ENCODE measurements at regions not wholly inside any gene's neighbourhood (a gene's known extent, or its start where the extent isn't known, plus 50 kb on each side); places are given as distances from the start of the nearest gene placed in this dataset.

- H3K4me2 ChIP-seq (ENCODE audit: low read length), result no peak overlapping the region
- no peak overlapping the region for H3K4me3 ChIP-seq (ENCODE audit: low read depth, low read length, poor library complexity, severe bottlenecking)
- POLR2A ChIA-PET, result interaction anchor here (0.6 kb wide), 2 partner anchors 370 to 382 kb away, joined by 4 to 5 read pairs; no protein-coding TSS in a partner anchor
- H3K27ac ChIP-seq (ENCODE audit: low read depth, low read length, poor library complexity, severe bottlenecking), result no peak overlapping the region
- CTCF ChIA-PET (ENCODE audit: unreplicated experiment), result no interaction called here
- TF ChIP-seq EZH2phosphoT487 (IDR thresholded peaks at IDR 0.05; ENCODE audit: borderline replicate concordance, low read depth, low read length), result no peak
- no peak for TF ChIP-seq CTCF (conservative IDR thresholded peaks at IDR 0.05; ENCODE audit: low read length)
- no peaks in the 10 kb centered on the region for H3K9me2 ChIP-seq (ENCODE audit: insufficient read depth, low read length)
- BruUV-seq (replicated peaks), result no TSS peak
- no peaks in the 10 kb centered on the region for H3K79me2 ChIP-seq (ENCODE audit: insufficient read depth, low read depth, low read length)
- H2AFZ ChIP-seq (ENCODE audit: low read length), result no peak overlapping the region
- no peaks in the 10 kb centered on the region for H3K36me3 ChIP-seq (ENCODE audit: insufficient read depth, low read length)
- DNase-seq (ENCODE audit: low spot score), result no peak
- intact Hi-C loops (cut with micrococcal nuclease; ENCODE audit: unreplicated experiment), result no loop called here
- no peaks in the 10 kb centered on the region for H3K4me1 ChIP-seq (ENCODE audit: insufficient read depth, low read length, poor library complexity, severe bottlenecking)
- H3K9me3 ChIP-seq (ENCODE audit: low read length), result no peaks in the 10 kb centered on the region; the same call in 1 of the 2 replicates
- no peaks in the 10 kb centered on the region for H4K20me1 ChIP-seq (ENCODE audit: insufficient read depth, low read length)
These were observed 517.6 kb upstream of the SUCLG2 start for GRCh38 chr3:68172039-68172438.

GRCh38 chr3:68163968-68164367, 509.6 kb upstream of the SUCLG2 start:
- Histone ChIP-seq H3K9me3 (ENCODE audit: low read length) (no peaks in the 10 kb centered on the region), H3K36me3 (ENCODE audit: insufficient read depth, low read length) (no peaks in the 10 kb centered on the region), H4K20me1 (ENCODE audit: insufficient read depth, low read length) (no peaks in the 10 kb centered on the region), H3K4me2 (ENCODE audit: low read length) (no peak overlapping the region), H3K4me1 (ENCODE audit: insufficient read depth, low read length, poor library complexity, severe bottlenecking) (no peaks in the 10 kb centered on the region), H3K79me2 (ENCODE audit: insufficient read depth, low read depth, low read length) (no peaks in the 10 kb centered on the region), H3K4me3 (ENCODE audit: low read depth, low read length, poor library complexity, severe bottlenecking) (no peak overlapping the region), H3K27ac (ENCODE audit: low read depth, low read length, poor library complexity, severe bottlenecking) (no peak overlapping the region), H2AFZ (ENCODE audit: low read length) (no peak overlapping the region), H3K9me2 (ENCODE audit: insufficient read depth, low read length) (no peaks in the 10 kb centered on the region)
- intact Hi-C loops (cut with micrococcal nuclease; ENCODE audit: unreplicated experiment), result no loop called here
- no TSS peak for BruUV-seq (replicated peaks)
- CTCF ChIA-PET (ENCODE audit: unreplicated experiment), result no interaction called here
- POLR2A ChIA-PET, result interaction anchor here (0.6 to 0.8 kb wide), 2 partner anchors 596 to 1929 kb away, joined by 3 read pairs; no protein-coding TSS in a partner anchor
- no peak for TF ChIP-seq EZH2phosphoT487 (IDR thresholded peaks at IDR 0.05; ENCODE audit: borderline replicate concordance, low read depth, low read length)
- no peak for TF ChIP-seq CTCF (conservative IDR thresholded peaks at IDR 0.05; ENCODE audit: low read length)
- DNase-seq (ENCODE audit: low spot score), result no peak

DNA sequence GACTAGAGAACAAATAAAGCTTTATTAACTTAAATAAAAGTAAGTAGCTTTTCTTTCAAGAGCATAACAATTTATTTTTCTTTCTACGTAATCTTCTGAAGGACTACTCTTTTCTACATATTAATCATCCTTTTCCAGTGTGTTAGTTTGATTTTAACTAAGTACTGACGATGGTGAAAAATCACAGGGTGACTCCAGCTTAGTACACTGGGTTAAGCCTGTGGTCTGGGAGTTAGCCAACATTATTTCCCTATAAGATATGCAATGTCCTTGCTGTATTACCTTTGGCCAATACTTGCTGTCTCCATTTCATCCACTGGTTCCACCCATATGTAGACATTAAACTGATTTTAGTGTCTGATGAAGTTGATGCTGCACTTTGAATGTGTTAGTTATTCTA, 508.6 kb upstream of the SUCLG2 start:
- intact Hi-C loops (cut with micrococcal nuclease; ENCODE audit: unreplicated experiment), result no loop called here
- Histone ChIP-seq H3K9me3 (ENCODE audit: low read length) (no peaks in the 10 kb centered on the region), H3K36me3 (ENCODE audit: insufficient read depth, low read length) (no peaks in the 10 kb centered on the region), H2AFZ (ENCODE audit: low read length) (no peak overlapping the region), H3K79me2 (ENCODE audit: insufficient read depth, low read depth, low read length) (no peaks in the 10 kb centered on the region), H3K27ac (ENCODE audit: low read depth, low read length, poor library complexity, severe bottlenecking) (no peak overlapping the region), H3K4me3 (ENCODE audit: low read depth, low read length, poor library complexity, severe bottlenecking) (no peak overlapping the region), H3K9me2 (ENCODE audit: insufficient read depth, low read length) (no peaks in the 10 kb centered on the region), H3K4me1 (ENCODE audit: insufficient read depth, low read length, poor library complexity, severe bottlenecking) (no peaks in the 10 kb centered on the region), H3K4me2 (ENCODE audit: low read length) (no peak overlapping the region), H4K20me1 (ENCODE audit: insufficient read depth, low read length) (no peaks in the 10 kb centered on the region)
- no peak for DNase-seq (ENCODE audit: low spot score)
- ChIA-PET POLR2A (interaction anchor here (0.7 kb wide), 1 partner anchor 256 kb away, joined by 3 read pairs; no protein-coding TSS in a partner anchor), CTCF (ENCODE audit: unreplicated experiment) (no interaction called here)
- no peak for TF ChIP-seq EZH2phosphoT487 (IDR thresholded peaks at IDR 0.05; ENCODE audit: borderline replicate concordance, low read depth, low read length)
- TF ChIP-seq CTCF (conservative IDR thresholded peaks at IDR 0.05; ENCODE audit: low read length), result no peak
- BruUV-seq (replicated peaks), result no TSS peak
